ENCODE measurements at regions not wholly inside any gene's neighbourhood (a gene's known extent, or its start where the extent isn't known, plus 50 kb on each side); places are given as distances from the start of the nearest gene placed in this dataset.

- no peak for DNase-seq
- H3K27me3 ChIP-seq = no peaks in the 10 kb centered on the region
- H3K4me1 ChIP-seq = no peaks in the 10 kb centered on the region
- H3K36me3 ChIP-seq = no peaks in the 10 kb centered on the region
- no peak overlapping the region for H3K4me3 ChIP-seq
- intact Hi-C loops (cut with DNase I) = no loop called here
- TF ChIP-seq EP300 (IDR thresholded peaks at IDR 0.05) (no peak), CTCF (IDR thresholded peaks at IDR 0.05) (no peak), POLR2A (IDR thresholded peaks at IDR 0.05) (no peak), POLR2AphosphoS5 (IDR thresholded peaks at IDR 0.05) (no peak)
- no peaks in the 10 kb centered on the region for H3K9me3 ChIP-seq
- 92 to 93% methylated on average over 4 of the region's 4 CpGs for WGBS, 2 donors
- no peak overlapping the region for H3K27ac ChIP-seq
Observed at GRCh38 chr7:84589012-84589411, 394.4 kb upstream of the SEMA3A start.

GRCh38 chr7:84583331-84583730 is 388.7 kb upstream of the SEMA3A start:
- H3K27me3 ChIP-seq = no peaks in the 10 kb centered on the region
- no peak for DNase-seq
- no peaks in the 10 kb centered on the region for H3K9me3 ChIP-seq
- no peaks in the 10 kb centered on the region for H3K4me1 ChIP-seq
- H3K27ac ChIP-seq = no peak overlapping the region
- WGBS, 2 donors = 52 to 66% methylated on average over 4 of the region's 4 CpGs
- intact Hi-C loops (cut with DNase I) = no loop called here
- H3K36me3 ChIP-seq = no peaks in the 10 kb centered on the region
- TF ChIP-seq CTCF (IDR thresholded peaks at IDR 0.05) = no peak
- TF ChIP-seq POLR2AphosphoS5 (IDR thresholded peaks at IDR 0.05) = no peak
- no peak for TF ChIP-seq EP300 (IDR thresholded peaks at IDR 0.05)
- H3K4me3 ChIP-seq = no peak overlapping the region

- Histone ChIP-seq H3K27me3 (no peaks in the 10 kb centered on the region), H3K4me3 (no peak overlapping the region), H3K9me3 (no peaks in the 10 kb centered on the region), H3K4me1 (no peaks in the 10 kb centered on the region), H3K36me3 (no peaks in the 10 kb centered on the region), H3K27ac (no peak overlapping the region)
- WGBS, 2 donors = 58 to 79% methylated on average over 3 of the region's 3 CpGs
- no peak for DNase-seq
- intact Hi-C loops (cut with DNase I) = no loop called here
- TF ChIP-seq EP300 (IDR thresholded peaks at IDR 0.05) (no peak), CTCF (IDR thresholded peaks at IDR 0.05) (no peak), POLR2A (IDR thresholded peaks at IDR 0.05) (no peak), POLR2AphosphoS5 (IDR thresholded peaks at IDR 0.05) (no peak)
Observed at GRCh38 chr7:84582747-84583146, 388.2 kb upstream of the SEMA3A start.

- intact Hi-C loops (cut with DNase I) = no loop called here
- no peak for TF ChIP-seq CTCF (IDR thresholded peaks at IDR 0.05)
- TF ChIP-seq EP300 (IDR thresholded peaks at IDR 0.05) = no peak
- no peak for TF ChIP-seq POLR2AphosphoS5 (IDR thresholded peaks at IDR 0.05)
- TF ChIP-seq POLR2A (IDR thresholded peaks at IDR 0.05) = no peak
- 91 to 93% methylated on average over 3 of the region's 3 CpGs for WGBS, 2 donors
- Histone ChIP-seq H3K27me3 (no peaks in the 10 kb centered on the region), H3K4me1 (no peaks in the 10 kb centered on the region), H3K4me3 (no peak overlapping the region), H3K9me3 (no peaks in the 10 kb centered on the region), H3K27ac (no peak overlapping the region), H3K36me3 (no peaks in the 10 kb centered on the region)
- DNase-seq = no peak
Observed at GRCh38 chr7:84578825-84579224, 384.2 kb upstream of the SEMA3A start.

GRCh38 chr7:84568781-84569180 is 374.2 kb upstream of the SEMA3A start:
- H3K36me3 ChIP-seq = no peaks in the 10 kb centered on the region
- TF ChIP-seq EP300 (IDR thresholded peaks at IDR 0.05) (no peak), CTCF (IDR thresholded peaks at IDR 0.05) (no peak), POLR2AphosphoS5 (IDR thresholded peaks at IDR 0.05) (no peak), POLR2A (IDR thresholded peaks at IDR 0.05) (no peak)
- DNase-seq = no peak
- intact Hi-C loops (cut with DNase I) = no loop called here
- no peaks in the 10 kb centered on the region for H3K4me1 ChIP-seq
- no peak overlapping the region for H3K27ac ChIP-seq
- no peak overlapping the region for H3K4me3 ChIP-seq
- no peaks in the 10 kb centered on the region for H3K27me3 ChIP-seq
- H3K9me3 ChIP-seq = peaks cover 0 to 3% (median 0%) of the 10 kb centered on the region in 4 donors
- 89 to 91% methylated on average over 3 of the region's 3 CpGs for WGBS, 2 donors
